Testis (tissue), 2 donors: ENCODE measurements at regions not wholly inside any gene's neighbourhood (a gene's known extent, or its start where the extent isn't known, plus 50 kb on each side); places are given as distances from the start of the nearest gene placed in this dataset.

ENCODE experiments used
- CTCF ChIP-seq, 3 experiments: fragments of 450-650 bp in 2 of 3; fragments of 200-600 bp in 1 of 3; sonication (generic) in 1 of 3; IDR thresholded peaks; one replicate each; pipeline ENCODE4 v1.5.1; 2016 to 2019; ENCODE audit warnings: antibody characterized with exemption in 3 of 3, mild to moderate bottlenecking in 2 of 3, moderate library complexity in 1 of 3
- POLR2A ChIP-seq: fragments of 450-650 bp; IDR thresholded peaks from one replicate; pipeline ENCODE4 v1.6.1; 2017; ENCODE audit warnings: antibody characterized with exemption, mild to moderate bottlenecking, moderate library complexity

- TF ChIP-seq POLR2A (no peak), CTCF (IDR thresholded peaks at IDR 0.05) (no peak)
Measured at GRCh38 chr16:9545522-9546437, 454.3 kb downstream of the HAPSTR1 start.
